K562 (cell line): ENCODE measurements at regions not wholly inside any gene's neighbourhood (a gene's known extent, or its start where the extent isn't known, plus 50 kb on each side); places are given as distances from the start of the nearest gene placed in this dataset.

Source experiments
- ATAC-seq: fragments of 200-7000 bp; cut with Tn5 transposase; 3 replicates; pipeline ENCODE4 v1.9.1; 2020; ENCODE audit warnings: moderate library complexity
- BruUV-seq: library from RNA; stranded (reverse); fragments of 400-500 nt; replicated peaks from 2 replicates; lab custom pipeline; 2021; lab: Mats Ljungman, UMichigan
- CTCF ChIA-PET: fragments of 300-600 bp; formaldehyde crosslinking; extraction: SDS; loops from one replicate; lab custom pipeline; 2021; ENCODE audit warnings: low intra/inter-chr PET ratio; lab: Yijun Ruan, JAX
- POLR2A ChIA-PET: fragments of 300-600, 350-650 bp; sonication (Branson Sonifier 250); formaldehyde crosslinking; extraction: SDS; loops from one replicate; lab custom pipeline; 2021; ENCODE audit warnings: antibody characterized with exemption, inconsistent platforms; lab: Yijun Ruan, JAX
- DNase-seq, 4 experiments: peaks; one replicate each; pipeline versions ENCODE4 v3.0.0 to v3.0.0-alpha.2; 2011 to 2018; ENCODE audit warnings: low spot score in 3 of 4, mixed read lengths in 3 of 4; ENCODE audit errors: extremely low read depth in 1 of 4
- FAIRE-seq: peaks from 2 replicates; lab custom pipeline; 2011; peaks lifted over from hg19 to GRCh38; lab: Jason Lieb, UNC
- H2AFZ ChIP-seq: 2 replicates; pipeline ENCODE4 v1.6.0; 2011; ENCODE audit warnings: low read depth, low read length, control low read depth, inconsistent platforms
- H3K27ac ChIP-seq: fragments of 200-600 bp; 3 replicates; pipeline ENCODE4 v1.8.0; 2011; ENCODE audit warnings: low read depth, mild to moderate bottlenecking, control low read depth, inconsistent platforms, low read length, moderate library complexity, mixed read lengths; ENCODE audit errors: extremely low read depth
- H3K27me3 ChIP-seq, 2 experiments: fragments of 300-600 bp in 1 of 2; 2 replicates in 1 of 2; 3 replicates in 1 of 2; pipeline versions ENCODE4 v1.6.0 to v1.8.0; 2011; ENCODE audit warnings: inconsistent platforms in 2 of 2, low read length in 2 of 2, mild to moderate bottlenecking in 1 of 2, mixed read lengths in 1 of 2, moderate library complexity in 1 of 2; ENCODE audit not compliant: control insufficient read depth in 2 of 2, insufficient read depth in 2 of 2
- H3K36me3 ChIP-seq: fragments of 300-600 bp; 3 replicates; pipeline ENCODE4 v1.8.0; 2011; ENCODE audit warnings: mild to moderate bottlenecking, low read length, inconsistent platforms; ENCODE audit not compliant: control insufficient read depth, insufficient read depth
- H3K4me1 ChIP-seq, 2 experiments: fragments of 200-600 bp in 1 of 2; replicated peaks in 1 of 2; 2 replicates in 1 of 2; 3 replicates in 1 of 2; pipeline versions ENCODE4 v1.5.1 to v1.8.0; 2011; ENCODE audit warnings: inconsistent platforms in 2 of 2, low read length in 2 of 2, mild to moderate bottlenecking in 1 of 2, mixed read lengths in 1 of 2, moderate library complexity in 1 of 2; ENCODE audit not compliant: control insufficient read depth in 2 of 2, insufficient read depth in 2 of 2
- H3K4me2 ChIP-seq: 2 replicates; pipeline ENCODE4 v1.6.1; 2011; ENCODE audit warnings: low read length, control low read depth, inconsistent platforms, mixed read lengths; ENCODE audit not compliant: insufficient read depth
- H3K4me3 ChIP-seq: fragments of 200-600 bp; sonication (generic), shearing (Covaris generic); 2 replicates; pipeline ENCODE4 v1.5.1; 2016; ENCODE audit warnings: control low read depth, inconsistent platforms
- H3K79me2 ChIP-seq: fragments of 200-600 bp; 3 replicates; pipeline ENCODE4 v1.8.0; 2011; ENCODE audit warnings: low read length, inconsistent platforms; ENCODE audit not compliant: control insufficient read depth, insufficient read depth
- H3K9ac ChIP-seq, 2 experiments: 2 replicates each; pipeline versions ENCODE4 v1.6.0 to v1.6.1; 2011; ENCODE audit warnings: low read depth in 2 of 2, low read length in 2 of 2, control low read depth in 1 of 2, inconsistent platforms in 1 of 2, mild to moderate bottlenecking in 1 of 2, mixed read lengths in 1 of 2; ENCODE audit not compliant: insufficient read depth in 1 of 2
- H3K9me1 ChIP-seq: one replicate; pipeline ENCODE4 v1.6.0; 2011; ENCODE audit warnings: inconsistent platforms, mild to moderate bottlenecking, low read length, moderate library complexity; ENCODE audit not compliant: control insufficient read depth, insufficient read depth
- H3K9me3 ChIP-seq: replicated peaks from 2 replicates; pipeline ENCODE4 v1.5.1; 2011; ENCODE audit warnings: low read depth, low read length, inconsistent platforms; ENCODE audit not compliant: control insufficient read depth, insufficient read depth
- H4K20me1 ChIP-seq: replicated peaks from 2 replicates; pipeline ENCODE4 v1.6.1; 2011; ENCODE audit warnings: low read length, inconsistent platforms, mixed read lengths; ENCODE audit not compliant: control insufficient read depth, insufficient read depth
- WGBS: fragments of 100-300 bp; shearing (Covaris generic); methylation state at CpG from one replicate; pipeline ENCODE4 v1.1.6; 2016; ENCODE audit warnings: low coverage, mixed read lengths; ENCODE audit not compliant: insufficient coverage; ENCODE audit errors: missing lambda C conversion rate; 5-methylcytosine and 5-hydroxymethylcytosine counted together
- in situ Hi-C: fragments of 300-500 bp; cut with MboI; formaldehyde crosslinking; loops from 4 replicates; pipeline ENCODE4 v1.15.0; 2018; ENCODE audit warnings: inconsistent platforms, mixed read lengths
- intact Hi-C: fragments of 100-400 bp; cut with micrococcal nuclease; formaldehyde crosslinking; loops from 2 replicates; pipeline ENCODE4 v1.14.2; 2022
- TF ChIP-seq, protein P1 (sequence below): fragments of 450-650 bp; IDR thresholded peaks from 2 replicates; pipeline ENCODE4 v1.6.1; 2016
- TF ChIP-seq, protein P2 (sequence below): fragments of 250-450 bp; sonication (Bioruptor Pico); IDR thresholded peaks from 2 replicates; pipeline ENCODE4 v1.4.0; 2020; ENCODE audit warnings: mild to moderate bottlenecking, moderate library complexity, borderline replicate concordance

DNA sequence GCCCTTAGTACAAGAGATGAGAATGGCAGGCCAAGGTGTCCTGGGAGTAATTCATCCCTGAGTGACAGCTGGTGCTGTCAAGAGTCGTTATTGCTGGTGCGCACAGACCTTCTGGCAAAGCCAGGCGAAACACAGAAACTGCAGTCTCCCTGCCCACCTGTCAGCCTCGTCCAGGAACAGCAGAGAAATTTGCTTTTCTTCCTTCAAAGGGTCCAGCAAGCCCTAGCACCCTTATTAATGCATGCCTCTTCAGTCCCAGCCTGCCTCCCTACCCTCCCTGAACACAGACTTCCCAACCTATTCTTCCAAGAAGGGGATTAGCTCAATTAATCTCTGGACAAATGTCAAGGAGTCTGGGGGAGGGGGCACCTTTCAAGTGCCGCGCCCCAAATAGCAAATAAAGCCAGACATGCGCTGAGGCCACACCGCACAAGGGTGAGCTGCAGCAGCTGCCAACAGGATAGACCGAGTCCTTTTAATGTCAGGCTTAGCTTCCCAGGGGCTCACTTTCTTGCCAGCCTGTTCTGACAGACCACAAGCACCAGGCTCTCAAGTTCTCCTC is 250.7 kb upstream of the RASGEF1B start:
- TF ChIP-seq, protein P1, sequence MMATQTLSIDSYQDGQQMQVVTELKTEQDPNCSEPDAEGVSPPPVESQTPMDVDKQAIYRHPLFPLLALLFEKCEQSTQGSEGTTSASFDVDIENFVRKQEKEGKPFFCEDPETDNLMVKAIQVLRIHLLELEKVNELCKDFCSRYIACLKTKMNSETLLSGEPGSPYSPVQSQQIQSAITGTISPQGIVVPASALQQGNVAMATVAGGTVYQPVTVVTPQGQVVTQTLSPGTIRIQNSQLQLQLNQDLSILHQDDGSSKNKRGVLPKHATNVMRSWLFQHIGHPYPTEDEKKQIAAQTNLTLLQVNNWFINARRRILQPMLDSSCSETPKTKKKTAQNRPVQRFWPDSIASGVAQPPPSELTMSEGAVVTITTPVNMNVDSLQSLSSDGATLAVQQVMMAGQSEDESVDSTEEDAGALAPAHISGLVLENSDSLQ = peak; percentile 54
- TF ChIP-seq, protein P2, sequence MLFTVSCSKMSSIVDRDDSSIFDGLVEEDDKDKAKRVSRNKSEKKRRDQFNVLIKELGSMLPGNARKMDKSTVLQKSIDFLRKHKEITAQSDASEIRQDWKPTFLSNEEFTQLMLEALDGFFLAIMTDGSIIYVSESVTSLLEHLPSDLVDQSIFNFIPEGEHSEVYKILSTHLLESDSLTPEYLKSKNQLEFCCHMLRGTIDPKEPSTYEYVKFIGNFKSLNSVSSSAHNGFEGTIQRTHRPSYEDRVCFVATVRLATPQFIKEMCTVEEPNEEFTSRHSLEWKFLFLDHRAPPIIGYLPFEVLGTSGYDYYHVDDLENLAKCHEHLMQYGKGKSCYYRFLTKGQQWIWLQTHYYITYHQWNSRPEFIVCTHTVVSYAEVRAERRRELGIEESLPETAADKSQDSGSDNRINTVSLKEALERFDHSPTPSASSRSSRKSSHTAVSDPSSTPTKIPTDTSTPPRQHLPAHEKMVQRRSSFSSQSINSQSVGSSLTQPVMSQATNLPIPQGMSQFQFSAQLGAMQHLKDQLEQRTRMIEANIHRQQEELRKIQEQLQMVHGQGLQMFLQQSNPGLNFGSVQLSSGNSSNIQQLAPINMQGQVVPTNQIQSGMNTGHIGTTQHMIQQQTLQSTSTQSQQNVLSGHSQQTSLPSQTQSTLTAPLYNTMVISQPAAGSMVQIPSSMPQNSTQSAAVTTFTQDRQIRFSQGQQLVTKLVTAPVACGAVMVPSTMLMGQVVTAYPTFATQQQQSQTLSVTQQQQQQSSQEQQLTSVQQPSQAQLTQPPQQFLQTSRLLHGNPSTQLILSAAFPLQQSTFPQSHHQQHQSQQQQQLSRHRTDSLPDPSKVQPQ = no peak
- no peak overlapping the region for H2AFZ ChIP-seq
- H3K9me1 ChIP-seq = no peaks in the 10 kb centered on the region
- no peak for FAIRE-seq
- H3K4me1 ChIP-seq = peaks cover 0 to 8% of the 10 kb centered on the region in 2 experiments; a peak in 2 of 5 replicates
- H4K20me1 ChIP-seq = no peaks in the 10 kb centered on the region
- in situ Hi-C loops (no loop called here), intact Hi-C loops (no loop called here)
- H3K27me3 ChIP-seq = peaks cover 8 to 10% of the 10 kb centered on the region in 2 experiments; a peak in 3 of 5 replicates
- POLR2A ChIA-PET = no interaction called here
- H3K9me3 ChIP-seq = no peaks in the 10 kb centered on the region
- no peak overlapping the region for H3K27ac ChIP-seq
- peak overlapping the region in 1 of 2 experiments; percentile 52; a peak in 1 of 4 replicates for H3K9ac ChIP-seq
- no peak overlapping the region for H3K4me2 ChIP-seq
- DNase-seq = no peak
- H3K36me3 ChIP-seq = no peaks in the 10 kb centered on the region
- CTCF ChIA-PET = no interaction called here
- 19% methylated on average over 8 of the region's 9 CpGs for WGBS
- no peaks in the 10 kb centered on the region for H3K79me2 ChIP-seq
- no TSS peak for BruUV-seq
- H3K4me3 ChIP-seq = no peak overlapping the region
- ATAC-seq = no peak
